Activated T-cell treated with anti-CD3 and anti-CD28 coated beads for 48 hours (primary cell): ENCODE measurements at regions not wholly inside any gene's neighbourhood (a gene's known extent, or its start where the extent isn't known, plus 50 kb on each side); places are given as distances from the start of the nearest gene placed in this dataset.

ENCODE experiments used
- DNase-seq: peaks from one replicate; pipeline ENCODE4 v3.0.0-alpha.2; 2020; ENCODE audit warnings: low read depth

- no peak for DNase-seq
These were observed 65.5 kb upstream of the TRIM2 start for GRCh38 chr4:153138736-153139135.

- DNase-seq, result no peak
These were observed 63.9 kb upstream of the TRIM2 start for GRCh38 chr4:153140294-153140693.

GRCh38 chr4:153141238-153141637 is 63.0 kb upstream of the TRIM2 start:
- no peak for DNase-seq

GRCh38 chr4:153142700-153143438 is 61.4 kb upstream of the TRIM2 start:
- DNase-seq, result no peak

GRCh38 chr4:153143527-153144348 is 60.5 kb upstream of the TRIM2 start:
- no peak for DNase-seq

GRCh38 chr4:153146031-153146430 is 58.2 kb upstream of the TRIM2 start:
- no peak for DNase-seq

- no peak for DNase-seq
These were observed 57.3 kb upstream of the TRIM2 start for GRCh38 chr4:153146961-153147360.

GRCh38 chr4:153148791-153149190 is 55.5 kb upstream of the TRIM2 start:
- DNase-seq, result no peak

- no peak for DNase-seq
These were observed 52.4 kb upstream of the TRIM2 start for GRCh38 chr4:153151535-153152455.

- DNase-seq, result peak; percentile 66
These were observed 51.5 kb upstream of the TRIM2 start for GRCh38 chr4:153152501-153153338.

- DNase-seq, result peak; percentile 60
These were observed 50.8 kb upstream of the TRIM2 start for GRCh38 chr4:153153339-153153871.

GRCh38 chr4:153154007-153154975 is 50.0 kb upstream of the TRIM2 start:
- no peak for DNase-seq
